Neuronal stem cell (in vitro differentiated cells): ENCODE measurements at regions not wholly inside any gene's neighbourhood (a gene's known extent, or its start where the extent isn't known, plus 50 kb on each side); places are given as distances from the start of the nearest gene placed in this dataset.

Experiments
- DNase-seq: peaks from one replicate; pipeline ENCODE4 v3.0.0-alpha.2; 2013; ENCODE audit warnings: low spot score
- H2AFZ ChIP-seq: one replicate; pipeline ENCODE4 v1.6.1; 2013; ENCODE audit warnings: mild to moderate bottlenecking, low read length, inconsistent platforms
- H2AK5ac ChIP-seq: 2 replicates; pipeline ENCODE4 v1.6.1; 2013; ENCODE audit warnings: low read depth, mild to moderate bottlenecking, inconsistent platforms, low read length, moderate library complexity, mixed read lengths
- H2BK120ac ChIP-seq: 2 replicates; pipeline ENCODE4 v1.6.1; 2013; ENCODE audit warnings: low read depth, mild to moderate bottlenecking, inconsistent platforms, low read length, moderate library complexity, mixed read lengths
- H2BK12ac ChIP-seq: one replicate; pipeline ENCODE4 v1.6.1; 2013; ENCODE audit warnings: low read length, inconsistent platforms
- H2BK15ac ChIP-seq: 2 replicates; pipeline ENCODE4 v1.6.1; 2013; ENCODE audit warnings: mild to moderate bottlenecking, low read length, inconsistent platforms, mixed read lengths
- H2BK5ac ChIP-seq: one replicate; pipeline ENCODE4 v1.6.1; 2013; ENCODE audit warnings: inconsistent platforms, mild to moderate bottlenecking, low read length, moderate library complexity
- H3K14ac ChIP-seq: one replicate; pipeline ENCODE4 v1.6.1; 2013; ENCODE audit warnings: low read length, inconsistent platforms
- H3K18ac ChIP-seq: 2 replicates; pipeline ENCODE4 v1.6.1; 2013; ENCODE audit warnings: low read length, inconsistent platforms
- H3K23ac ChIP-seq: 2 replicates; pipeline ENCODE4 v1.6.1; 2013; ENCODE audit warnings: low read depth, mild to moderate bottlenecking, mixed read lengths, low read length, inconsistent platforms; ENCODE audit not compliant: poor library complexity
- H3K27ac ChIP-seq: replicated peaks from 3 replicates; pipeline ENCODE4 v1.5.1; 2013; ENCODE audit warnings: low read length, inconsistent platforms
- H3K27me3 ChIP-seq, 3 experiments: 2 replicates each; pipeline ENCODE4 v1.6.1; 2013; ENCODE audit warnings: low read length in 3 of 3, mild to moderate bottlenecking in 2 of 3, inconsistent platforms in 1 of 3, low read depth in 1 of 3, mixed read lengths in 1 of 3, moderate library complexity in 1 of 3; ENCODE audit not compliant: control insufficient read depth in 3 of 3, insufficient read depth in 3 of 3
- H3K36me3 ChIP-seq, 2 donors: replicated peaks in 1 of 2; 2 replicates each; pipeline ENCODE4 v1.6.1; 2013; ENCODE audit warnings: low read length in 2 of 2; ENCODE audit not compliant: control insufficient read depth in 2 of 2, insufficient read depth in 2 of 2
- H3K4ac ChIP-seq: 2 replicates; pipeline ENCODE4 v1.6.1; 2013; ENCODE audit warnings: inconsistent platforms, mild to moderate bottlenecking, low read length, moderate library complexity
- H3K4me1 ChIP-seq, 2 donors: 1 replicate in 1 of 2; 2 replicates in 1 of 2; pipeline ENCODE4 v1.6.1; 2013; ENCODE audit warnings: low read length in 2 of 2, low read depth in 1 of 2; ENCODE audit not compliant: control insufficient read depth in 2 of 2, insufficient read depth in 1 of 2
- H3K4me2 ChIP-seq: one replicate; pipeline ENCODE4 v1.6.1; 2013; ENCODE audit warnings: mild to moderate bottlenecking, low read length, inconsistent platforms; ENCODE audit not compliant: insufficient read depth, poor library complexity, severe bottlenecking
- H3K4me3 ChIP-seq, 2 donors: 2 replicates each; pipeline ENCODE4 v1.5.1; 2013; ENCODE audit warnings: low read length in 2 of 2, mild to moderate bottlenecking in 2 of 2, inconsistent platforms in 1 of 2, moderate library complexity in 1 of 2
- H3K79me1 ChIP-seq: one replicate; pipeline ENCODE4 v1.6.1; 2013; ENCODE audit warnings: low read depth, mild to moderate bottlenecking, inconsistent platforms, low read length, moderate library complexity
- H3K9ac ChIP-seq: one replicate; pipeline ENCODE4 v1.6.1; 2013; ENCODE audit warnings: mild to moderate bottlenecking, low read depth, low read length, inconsistent platforms; ENCODE audit not compliant: poor library complexity
- H3K9me3 ChIP-seq, 2 donors: replicated peaks in 1 of 2; 2 replicates each; pipeline versions ENCODE3 to v1.6.1; 2013; ENCODE audit warnings: low read length in 2 of 2, mild to moderate bottlenecking in 2 of 2, inconsistent platforms in 1 of 2, low read depth in 1 of 2, mixed read lengths in 1 of 2, moderate library complexity in 1 of 2; ENCODE audit not compliant: control insufficient read depth in 2 of 2, insufficient read depth in 1 of 2
- H4K8ac ChIP-seq: one replicate; pipeline ENCODE4 v1.6.1; 2013; ENCODE audit warnings: low read depth, mild to moderate bottlenecking, inconsistent platforms, low read length, moderate library complexity
- H4K91ac ChIP-seq: one replicate; pipeline ENCODE4 v1.6.1; 2013; ENCODE audit warnings: low read length, low read depth, mild to moderate bottlenecking, inconsistent platforms; ENCODE audit not compliant: poor library complexity
- WGBS, 2 donors: extraction: QIAGEN DNeasy Blood & Tissue Kit; methylation state at CpG; one replicate each; pipeline ENCODE4 v1.1.7; 2013; ENCODE audit warnings: missing lambda C conversion rate in 2 of 2, mixed read lengths in 1 of 2; ENCODE audit not compliant: insufficient read length in 2 of 2, insufficient replicate concordance in 1 of 2; ENCODE audit errors: extremely low coverage in 2 of 2; 5-methylcytosine and 5-hydroxymethylcytosine counted together

- Histone ChIP-seq H3K4me2 (no peak overlapping the region), H4K8ac (no peak overlapping the region), H3K27me3 (no peaks in the 10 kb centered on the region), H3K27ac (no peak overlapping the region), H3K4me1 (peaks cover 0 to 6% of the 10 kb centered on the region in 2 donors), H2BK12ac (no peak overlapping the region), H4K91ac (no peak overlapping the region), H3K9me3 (no peaks in the 10 kb centered on the region), H2BK15ac (no peak overlapping the region), H2AFZ (no peak overlapping the region), H2BK5ac (no peak overlapping the region), H3K9ac (no peak overlapping the region), H3K14ac (no peak overlapping the region), H3K4ac (no peak overlapping the region), H2AK5ac (no peak overlapping the region), H3K36me3 (no peaks in the 10 kb centered on the region), H3K4me3 (no peak overlapping the region), H3K23ac (no peak overlapping the region), H2BK120ac (no peak overlapping the region), H3K79me1 (no peaks in the 10 kb centered on the region), H3K18ac (no peak overlapping the region)
- no peak for DNase-seq
- WGBS, 2 donors: no CpG with 5 or more reads among the region's 6 CpGs
Measured at GRCh38 chr2:60066096-60066839, 487.2 kb downstream of the BCL11A start.

- Histone ChIP-seq H3K79me1 (no peaks in the 10 kb centered on the region), H3K4me1 (peaks cover 0 to 5% of the 10 kb centered on the region in 2 donors), H3K18ac (no peak overlapping the region), H2BK15ac (no peak overlapping the region), H4K91ac (no peak overlapping the region), H2BK120ac (no peak overlapping the region), H2AK5ac (no peak overlapping the region), H3K14ac (no peak overlapping the region), H3K9ac (no peak overlapping the region), H3K4me2 (no peak overlapping the region), H2BK12ac (no peak overlapping the region), H3K27me3 (no peaks in the 10 kb centered on the region), H3K23ac (no peak overlapping the region), H3K4ac (no peak overlapping the region), H3K27ac (no peak overlapping the region), H4K8ac (no peak overlapping the region), H3K4me3 (no peak overlapping the region), H2BK5ac (no peak overlapping the region), H2AFZ (no peak overlapping the region), H3K36me3 (no peaks in the 10 kb centered on the region), H3K9me3 (no peaks in the 10 kb centered on the region)
- no CpG with 5 or more reads among the region's 7 CpGs for WGBS, 2 donors
- no peak for DNase-seq
Measured at GRCh38 chr2:60064687-60065389, 488.6 kb downstream of the BCL11A start.

- no peak for DNase-seq
Measured at GRCh38 chr2:60058781-60059180, 494.7 kb downstream of the BCL11A start.

GRCh38 chr2:60054571-60055340 is 498.7 kb downstream of the BCL11A start:
- Histone ChIP-seq H3K18ac (no peak overlapping the region), H2AFZ (no peak overlapping the region), H3K4me1 (no peaks in the 10 kb centered on the region), H3K4me2 (no peak overlapping the region), H2BK12ac (no peak overlapping the region), H4K8ac (no peak overlapping the region), H3K9me3 (no peaks in the 10 kb centered on the region), H4K91ac (no peak overlapping the region), H2BK15ac (no peak overlapping the region), H3K4ac (no peak overlapping the region), H3K4me3 (no peak overlapping the region), H2BK5ac (no peak overlapping the region), H3K23ac (no peak overlapping the region), H3K36me3 (no peaks in the 10 kb centered on the region), H3K14ac (peak overlapping the region; percentile 17), H3K79me1 (no peaks in the 10 kb centered on the region), H2AK5ac (no peak overlapping the region), H2BK120ac (no peak overlapping the region), H3K27ac (no peak overlapping the region), H3K27me3 (no peaks in the 10 kb centered on the region), H3K9ac (no peak overlapping the region)
- no peak for DNase-seq
- no CpG with 5 or more reads among the region's 6 CpGs for WGBS, 2 donors

More at GRCh38 chr2:60058781-60059180, 494.7 kb downstream of the BCL11A start:
- Histone ChIP-seq H2BK5ac (no peak overlapping the region), H3K4ac (no peak overlapping the region), H3K4me2 (no peak overlapping the region), H3K18ac (no peak overlapping the region), H3K9me3 (no peaks in the 10 kb centered on the region), H3K27ac (no peak overlapping the region), H2BK120ac (no peak overlapping the region), H3K36me3 (no peaks in the 10 kb centered on the region), H2BK15ac (no peak overlapping the region), H3K4me1 (no peaks in the 10 kb centered on the region), H4K91ac (no peak overlapping the region), H3K79me1 (no peaks in the 10 kb centered on the region), H3K9ac (no peak overlapping the region), H2AFZ (no peak overlapping the region), H4K8ac (no peak overlapping the region), H3K27me3 (no peaks in the 10 kb centered on the region), H3K4me3 (no peak overlapping the region), H3K14ac (no peak overlapping the region), H2AK5ac (no peak overlapping the region), H3K23ac (no peak overlapping the region), H2BK12ac (no peak overlapping the region)
- no CpG with 5 or more reads among the region's 6 CpGs for WGBS, 2 donors
